ENCODE measurements at regions not wholly inside any gene's neighbourhood (a gene's known extent, or its start where the extent isn't known, plus 50 kb on each side); places are given as distances from the start of the nearest gene placed in this dataset.

GRCh38 chr5:124662181-124662781 lies 84.2 kb downstream of the ZNF608 start:
- TF ChIP-seq ZNF274 (IDR thresholded peaks at IDR 0.05; ENCODE audit: low read depth, low read length), result no peak
- TF ChIP-seq CTCF (IDR thresholded peaks at IDR 0.05 in 2 of 3, conservative IDR thresholded peaks at IDR 0.05 in 1 of 3; ENCODE audit: borderline replicate concordance in 1 of 3, insufficient read depth in 1 of 3, low read depth in 2 of 3, low read length in 2 of 3), result no peak

Data from HCT116 (cell line).